ENCODE measurements at regions not wholly inside any gene's neighbourhood (a gene's known extent, or its start where the extent isn't known, plus 50 kb on each side); places are given as distances from the start of the nearest gene placed in this dataset.

GRCh38 chr2:118738524-118739308 is 108.7 kb downstream of the EN1 start:
- no peak for DNase-seq (ENCODE audit: low read depth in 2 of 2)

GRCh38 chr2:118738106-118738505 is 109.3 kb downstream of the EN1 start:
- no peak for DNase-seq (ENCODE audit: low read depth in 2 of 2)

- no peak for DNase-seq (ENCODE audit: low read depth in 2 of 2)
These were observed 109.8 kb downstream of the EN1 start for GRCh38 chr2:118737684-118738083.

- DNase-seq (ENCODE audit: low read depth in 2 of 2) = no peak
These were observed 115.0 kb downstream of the EN1 start for GRCh38 chr2:118732432-118732831.

GRCh38 chr2:118731413-118731812 is 116.0 kb downstream of the EN1 start:
- no peak for DNase-seq (ENCODE audit: low read depth in 2 of 2)

- DNase-seq (ENCODE audit: low read depth in 2 of 2) = no peak
These were observed 117.0 kb downstream of the EN1 start for GRCh38 chr2:118730405-118730804.

GRCh38 chr2:118729760-118730159 is 117.7 kb downstream of the EN1 start:
- no peak for DNase-seq (ENCODE audit: low read depth in 2 of 2)

- DNase-seq (ENCODE audit: low read depth in 2 of 2) = no peak
These were observed 118.5 kb downstream of the EN1 start for GRCh38 chr2:118728984-118729383.

- DNase-seq (ENCODE audit: low read depth in 2 of 2) = no peak
These were observed 120.6 kb downstream of the EN1 start for GRCh38 chr2:118726821-118727220.

GRCh38 chr2:118723394-118723793 is 124.1 kb downstream of the EN1 start:
- DNase-seq (ENCODE audit: low read depth in 2 of 2) = no peak

- DNase-seq (ENCODE audit: low read depth in 2 of 2) = no peak
These were observed 124.5 kb downstream of the EN1 start for GRCh38 chr2:118722976-118723375.

GRCh38 chr2:118721817-118722551 is 125.5 kb downstream of the EN1 start:
- DNase-seq (ENCODE audit: low read depth in 2 of 2) = no peak

- no peak for DNase-seq (ENCODE audit: low read depth in 2 of 2)
These were observed 126.6 kb downstream of the EN1 start for GRCh38 chr2:118720866-118721265.

GRCh38 chr2:118718921-118719320 is 128.5 kb downstream of the EN1 start:
- no peak for DNase-seq (ENCODE audit: low read depth in 2 of 2)

GRCh38 chr2:118716102-118716501 is 131.3 kb downstream of the EN1 start:
- no peak for DNase-seq (ENCODE audit: low read depth in 2 of 2)

- no peak for DNase-seq (ENCODE audit: low read depth in 2 of 2)
These were observed 133.3 kb downstream of the EN1 start for GRCh38 chr2:118714118-118714517.

GRCh38 chr2:118711603-118712002 is 135.8 kb downstream of the EN1 start:
- DNase-seq (ENCODE audit: low read depth in 2 of 2) = no peak

GRCh38 chr2:118710481-118710880 is 137.0 kb downstream of the EN1 start:
- DNase-seq (ENCODE audit: low read depth in 2 of 2) = no peak

GRCh38 chr2:118709786-118710185 is 137.7 kb downstream of the EN1 start:
- DNase-seq (ENCODE audit: low read depth in 2 of 2) = no peak

GRCh38 chr2:118706844-118707243 is 140.6 kb downstream of the EN1 start:
- DNase-seq (ENCODE audit: low read depth in 2 of 2) = no peak

GRCh38 chr2:118706371-118706770 is 141.1 kb downstream of the EN1 start:
- DNase-seq (ENCODE audit: low read depth in 2 of 2) = no peak

- DNase-seq (ENCODE audit: low read depth in 2 of 2) = no peak
These were observed 142.4 kb downstream of the EN1 start for GRCh38 chr2:118705032-118705431.

GRCh38 chr2:118699447-118700175 is 147.8 kb downstream of the EN1 start:
- DNase-seq (ENCODE audit: low read depth in 2 of 2) = no peak

All from stimulated activated CD8-positive, alpha-beta memory T cell treated with anti-CD3 and anti-CD28 coated beads, Interleukin-2, amount 100 ng/mL, for 1 hour (primary cell).